Type B pancreatic cell (in vitro differentiated cells): ENCODE measurements at regions not wholly inside any gene's neighbourhood (a gene's known extent, or its start where the extent isn't known, plus 50 kb on each side); places are given as distances from the start of the nearest gene placed in this dataset.
A peak's percentile ranks its signal among the peaks of the same experiment; 100 is the strongest.
"Not testable (repeated sequence)": the region's sequence is repeated elsewhere in the genome, so short reads cannot be mapped to it uniquely, and the experiment has no call there.

Experiments
- DNase-seq: peaks from one replicate; pipeline ENCODE4 v3.0.0; 2021; ENCODE audit warnings: mixed read lengths; ENCODE audit not compliant: unreplicated experiment; ENCODE audit errors: extremely low spot score
- H3K27ac Mint-ChIP-seq: 2 replicates; pipeline ENCODE4 v1.8.0; 2021; ENCODE audit warnings: mild to moderate bottlenecking, mixed read lengths
- H3K27me3 Mint-ChIP-seq: 2 replicates; pipeline ENCODE4 v1.8.0; 2021; ENCODE audit warnings: mixed read lengths
- H3K36me3 Mint-ChIP-seq: 2 replicates; pipeline ENCODE4 v1.8.0; 2021; ENCODE audit warnings: mixed read lengths
- H3K4me1 Mint-ChIP-seq: one replicate; pipeline ENCODE4 v1.8.0; 2021; ENCODE audit warnings: mixed read lengths; ENCODE audit not compliant: unreplicated experiment
- H3K4me3 Mint-ChIP-seq: 2 replicates; pipeline ENCODE4 v1.8.0; 2021; ENCODE audit warnings: mild to moderate bottlenecking, mixed read lengths
- H3K9me3 Mint-ChIP-seq: 2 replicates; pipeline ENCODE4 v1.8.0; 2021; ENCODE audit warnings: mixed read lengths
- TF ChIP-seq, protein P1 (sequence below): fragments of 200-600 bp; sonication (generic); conservative IDR thresholded peaks from 2 replicates; pipeline ENCODE4 v1.5.0; 2021; ENCODE audit warnings: antibody characterized with exemption, mild to moderate bottlenecking

DNA sequence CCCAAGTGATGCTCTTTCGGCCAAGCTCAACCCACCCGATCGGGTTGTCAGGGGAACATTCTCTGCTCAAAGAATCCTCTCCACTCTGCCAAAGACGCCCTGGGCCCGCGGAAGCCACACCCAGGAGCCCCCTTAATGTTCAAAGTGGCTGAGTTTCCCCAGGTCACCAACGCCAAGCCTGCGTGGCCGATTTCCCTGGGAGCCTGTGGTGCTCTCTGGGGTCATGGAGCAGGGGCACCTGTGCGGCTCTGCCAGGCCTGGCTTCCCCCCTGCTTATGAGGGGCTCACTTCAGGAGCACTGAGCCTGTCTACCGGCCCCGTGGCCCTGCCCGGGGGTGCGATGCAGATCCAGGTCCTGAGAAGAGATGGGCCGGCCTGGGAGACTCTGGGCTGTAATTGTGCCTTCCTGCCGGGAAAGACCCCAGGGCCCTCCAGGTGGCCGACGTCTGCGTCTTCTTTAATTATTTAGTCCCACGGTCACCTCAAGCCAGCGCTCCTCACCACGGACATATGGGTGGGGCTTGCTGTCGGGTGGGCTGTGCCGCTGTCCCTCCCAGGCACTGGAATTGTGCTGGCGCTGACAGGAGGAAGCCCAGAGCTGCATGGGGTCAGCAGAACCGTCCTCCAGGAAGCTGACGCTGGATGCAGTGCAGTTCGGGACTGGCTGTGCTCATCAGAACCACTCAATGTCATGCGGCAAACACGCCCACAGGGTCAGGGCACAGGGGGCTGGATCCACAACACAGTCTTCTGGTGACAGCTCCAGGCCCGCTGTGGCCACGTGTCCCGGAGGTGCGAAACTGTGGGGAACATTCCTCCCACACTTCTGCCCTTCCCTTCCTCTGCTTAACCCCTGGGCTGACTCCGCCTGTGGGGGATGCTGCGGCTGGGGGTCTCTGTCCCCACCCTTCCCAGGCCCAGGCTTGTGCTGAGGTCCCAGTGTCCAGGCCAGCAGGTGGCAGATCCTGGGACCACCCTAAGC lies 267.6 kb upstream of the SFSWAP start:
- H3K4me1 Mint-ChIP-seq, result peaks cover 6% of the 10 kb centered on the region
- no peak for DNase-seq
- TF ChIP-seq, protein P1, sequence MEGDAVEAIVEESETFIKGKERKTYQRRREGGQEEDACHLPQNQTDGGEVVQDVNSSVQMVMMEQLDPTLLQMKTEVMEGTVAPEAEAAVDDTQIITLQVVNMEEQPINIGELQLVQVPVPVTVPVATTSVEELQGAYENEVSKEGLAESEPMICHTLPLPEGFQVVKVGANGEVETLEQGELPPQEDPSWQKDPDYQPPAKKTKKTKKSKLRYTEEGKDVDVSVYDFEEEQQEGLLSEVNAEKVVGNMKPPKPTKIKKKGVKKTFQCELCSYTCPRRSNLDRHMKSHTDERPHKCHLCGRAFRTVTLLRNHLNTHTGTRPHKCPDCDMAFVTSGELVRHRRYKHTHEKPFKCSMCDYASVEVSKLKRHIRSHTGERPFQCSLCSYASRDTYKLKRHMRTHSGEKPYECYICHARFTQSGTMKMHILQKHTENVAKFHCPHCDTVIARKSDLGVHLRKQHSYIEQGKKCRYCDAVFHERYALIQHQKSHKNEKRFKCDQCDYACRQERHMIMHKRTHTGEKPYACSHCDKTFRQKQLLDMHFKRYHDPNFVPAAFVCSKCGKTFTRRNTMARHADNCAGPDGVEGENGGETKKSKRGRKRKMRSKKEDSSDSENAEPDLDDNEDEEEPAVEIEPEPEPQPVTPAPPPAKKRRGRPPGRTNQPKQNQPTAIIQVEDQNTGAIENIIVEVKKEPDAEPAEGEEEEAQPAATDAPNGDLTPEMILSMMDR, result no peak
- no peak overlapping the region for H3K27ac Mint-ChIP-seq
- no peak overlapping the region for H3K4me3 Mint-ChIP-seq
- peaks cover 8% of the 10 kb centered on the region for H3K27me3 Mint-ChIP-seq
- H3K36me3 Mint-ChIP-seq, result no peaks in the 10 kb centered on the region
- H3K9me3 Mint-ChIP-seq, result no peaks in the 10 kb centered on the region

DNA sequence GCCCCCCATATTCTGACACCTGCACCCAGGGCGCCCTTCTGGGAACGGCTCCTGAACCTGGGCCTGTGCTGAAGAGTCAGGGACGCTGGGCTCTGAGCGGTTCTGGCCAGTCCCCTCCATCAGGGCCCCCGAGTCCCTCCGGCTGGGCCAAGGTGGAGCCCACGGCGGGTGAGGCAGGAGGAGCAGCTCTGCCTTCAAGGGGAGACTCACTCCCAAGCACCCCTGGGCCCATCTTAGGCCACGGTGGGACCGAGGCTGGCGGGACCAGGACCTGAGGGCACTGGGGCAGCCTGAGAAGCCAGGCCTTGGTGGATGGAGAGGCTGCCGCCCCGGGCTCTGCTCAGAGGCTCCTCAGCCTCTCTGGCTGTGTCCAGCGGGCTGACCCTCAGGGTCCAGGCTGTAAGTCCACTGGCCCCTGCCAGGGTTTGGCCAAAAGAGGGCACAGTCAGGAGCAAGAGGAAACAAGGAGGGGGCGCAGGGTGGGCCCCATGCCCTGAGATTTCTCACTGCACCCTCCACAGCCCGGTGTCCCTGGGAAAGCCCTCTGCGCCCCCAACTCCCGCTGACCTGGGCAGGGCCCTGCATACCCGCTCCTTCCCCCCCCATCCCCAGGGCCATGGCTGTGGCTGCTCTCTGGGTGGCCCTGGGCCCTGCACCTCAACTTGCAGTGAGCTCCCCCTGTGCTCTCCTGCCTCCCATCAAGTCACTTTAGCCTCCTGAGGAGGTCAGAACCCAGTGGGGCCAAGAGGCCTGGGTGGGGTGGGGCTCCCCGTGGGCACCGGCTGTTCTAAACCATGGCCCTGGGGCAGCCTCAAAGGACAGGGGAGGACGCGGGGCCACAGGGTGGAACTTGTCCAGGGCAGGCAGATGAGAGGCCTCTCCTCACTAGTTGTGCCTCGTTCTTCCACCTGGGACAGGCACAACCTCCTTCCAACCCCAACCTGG lies 266.4 kb upstream of the SFSWAP start:
- Mint-ChIP-seq H3K9me3 (no peaks in the 10 kb centered on the region), H3K27me3 (peaks cover 8% of the 10 kb centered on the region), H3K4me3 (no peak overlapping the region), H3K27ac (no peak overlapping the region), H3K4me1 (peaks cover 6% of the 10 kb centered on the region), H3K36me3 (no peaks in the 10 kb centered on the region)
- TF ChIP-seq, protein P1, result no peak
- no peak for DNase-seq

DNA sequence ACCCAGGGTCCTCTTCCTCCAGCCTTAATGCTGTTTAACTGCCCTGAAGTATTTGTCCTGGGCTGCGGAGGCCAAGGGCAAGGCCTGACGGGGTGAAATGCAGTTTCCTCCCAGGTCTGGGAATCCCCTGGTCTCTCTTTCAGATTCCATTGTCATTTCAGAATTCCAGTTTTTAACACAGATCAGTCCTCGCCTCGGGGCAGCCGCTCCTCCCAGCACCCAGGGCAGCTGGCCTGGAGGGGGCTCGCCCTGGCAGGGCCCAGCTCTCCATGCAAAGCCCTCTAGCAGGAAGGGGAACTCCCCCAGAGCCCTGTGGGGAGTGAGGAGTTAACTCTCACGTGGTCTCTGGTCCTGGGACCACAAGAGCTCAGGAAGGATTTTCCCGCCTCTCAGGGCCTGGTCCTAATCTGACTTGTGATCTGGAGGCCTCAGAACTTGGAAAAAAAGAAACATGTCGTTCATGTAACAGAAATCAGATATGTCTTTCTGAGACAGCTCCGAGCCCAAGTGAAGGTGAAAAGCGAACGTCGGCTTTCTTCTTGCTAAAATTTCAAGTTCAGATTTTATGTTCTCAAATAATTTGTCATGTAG lies 265.6 kb upstream of the SFSWAP start:
- peak overlapping the region; percentile 66 for H3K27ac Mint-ChIP-seq
- peaks cover 9% of the 10 kb centered on the region for H3K27me3 Mint-ChIP-seq
- no peaks in the 10 kb centered on the region for H3K36me3 Mint-ChIP-seq
- H3K4me3 Mint-ChIP-seq, result no peak overlapping the region
- H3K4me1 Mint-ChIP-seq, result peaks cover 6% of the 10 kb centered on the region
- DNase-seq, result no peak
- TF ChIP-seq, protein P1, result no peak
- H3K9me3 Mint-ChIP-seq, result peaks cover 2% of the 10 kb centered on the region

DNA sequence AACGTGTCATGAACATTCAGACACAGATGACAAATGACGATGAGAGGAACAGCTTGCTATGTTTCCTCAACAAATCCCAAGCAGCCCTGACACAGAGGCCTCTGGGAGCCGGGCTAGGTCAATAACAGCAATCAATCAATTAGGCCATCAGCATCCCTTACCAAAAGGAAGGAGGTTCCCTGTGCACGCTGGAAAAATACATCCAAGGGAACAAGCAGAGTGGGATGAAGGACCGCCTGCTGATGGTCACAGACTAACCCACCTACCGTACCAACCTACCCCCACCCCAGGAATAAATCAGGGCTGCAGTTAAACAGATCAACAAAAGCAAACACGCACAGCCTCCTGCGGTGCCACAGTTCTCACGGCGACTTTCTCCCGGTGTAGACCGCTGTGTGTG lies 265.1 kb upstream of the SFSWAP start:
- H3K9me3 Mint-ChIP-seq, result peaks cover 6% of the 10 kb centered on the region

DNA sequence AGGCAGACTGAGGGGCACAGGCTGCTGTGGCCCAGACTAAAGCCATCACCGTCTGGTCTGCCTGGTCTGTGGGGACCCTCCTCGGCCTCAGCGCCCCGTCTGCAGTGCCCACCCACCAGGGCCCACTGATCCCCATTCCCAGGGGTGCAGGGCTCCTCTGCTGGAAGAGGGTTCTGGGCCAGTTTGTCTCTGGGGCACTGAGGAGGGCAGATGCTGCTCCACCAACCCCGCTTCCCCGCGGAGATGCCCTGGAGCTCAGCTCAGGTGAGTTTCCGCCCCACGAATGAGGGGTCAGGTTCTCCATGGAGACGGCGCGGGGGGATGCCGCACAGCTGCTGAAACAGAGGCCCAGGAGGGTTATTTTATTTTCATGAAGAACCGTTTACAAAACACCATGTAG lies 263.3 kb upstream of the SFSWAP start:
- not testable (repeated sequence) for H3K4me3 Mint-ChIP-seq, H3K27ac Mint-ChIP-seq, H3K36me3 Mint-ChIP-seq, DNase-seq, H3K4me1 Mint-ChIP-seq
- H3K27me3 Mint-ChIP-seq, result peaks cover 20% of the 10 kb centered on the region
- peaks cover 12% of the 10 kb centered on the region for H3K9me3 Mint-ChIP-seq

More for the DNA sequence above, 265.1 kb upstream of the SFSWAP start:
- TF ChIP-seq, protein P1, result no peak
- no peak overlapping the region for H3K4me3 Mint-ChIP-seq
- peaks cover 14% of the 10 kb centered on the region for H3K27me3 Mint-ChIP-seq
- peak overlapping the region; percentile 66 for H3K27ac Mint-ChIP-seq
- DNase-seq, result no peak
- peaks cover 6% of the 10 kb centered on the region for H3K4me1 Mint-ChIP-seq
- no peaks in the 10 kb centered on the region for H3K36me3 Mint-ChIP-seq
